Naive thymus-derived CD4-positive, alpha-beta T cell (primary cell): ENCODE measurements at regions not wholly inside any gene's neighbourhood (a gene's known extent, or its start where the extent isn't known, plus 50 kb on each side); places are given as distances from the start of the nearest gene placed in this dataset.
A peak's percentile ranks its signal among the peaks of the same experiment; 100 is the strongest.

Experiments
- ATAC-seq: fragments of 150-1000 bp; cut with Tn5 transposase; 2 replicates; pipeline ENCODE4 v1.10.0; 2021; ENCODE audit warnings: mild to moderate bottlenecking, moderate library complexity
- CTCF ChIA-PET: fragments of 350-600 bp; sonication (Branson Sonifier 250); formaldehyde crosslinking; loops from one replicate; lab custom pipeline; 2021; ENCODE audit warnings: antibody characterized with exemption; lab: Charles Lee
- POLR2A ChIA-PET: fragments of 350-600 bp; sonication (Branson Sonifier 250); formaldehyde crosslinking; loops from one replicate; lab custom pipeline; 2021; ENCODE audit warnings: antibody characterized with exemption, inconsistent platforms; lab: Charles Lee
- DNase-seq, 9 donors: peaks; one replicate each; pipeline versions ENCODE4 v3.0.0 to v3.0.0-alpha.2; 2020 to 2022; ENCODE audit warnings: mixed read lengths in 1 of 9
- H3K27ac ChIP-seq: one replicate; pipeline ENCODE4 v1.7.0; 2013; ENCODE audit warnings: mild to moderate bottlenecking, low read depth, low read length, moderate library complexity
- H3K27me3 ChIP-seq, 2 donors: one replicate each; pipeline ENCODE4 v1.7.0; 2013; ENCODE audit warnings: low read length in 2 of 2, mild to moderate bottlenecking in 2 of 2, moderate library complexity in 2 of 2; ENCODE audit not compliant: control insufficient read depth in 2 of 2, insufficient read depth in 2 of 2
- H3K36me3 ChIP-seq, 3 experiments: 1 replicate in 2 of 3; 2 replicates in 1 of 3; pipeline ENCODE4 v1.7.0; 2013; ENCODE audit warnings: low read length in 3 of 3, mild to moderate bottlenecking in 3 of 3, moderate library complexity in 1 of 3; ENCODE audit not compliant: insufficient read depth in 3 of 3, control insufficient read depth in 2 of 3
- H3K4me1 ChIP-seq, 2 donors: one replicate each; pipeline ENCODE4 v1.7.0; 2013; ENCODE audit warnings: low read length in 2 of 2, mild to moderate bottlenecking in 2 of 2, moderate library complexity in 1 of 2; ENCODE audit not compliant: control insufficient read depth in 2 of 2, insufficient read depth in 2 of 2
- H3K4me3 ChIP-seq: 2 replicates; pipeline ENCODE4 v1.7.0; 2013; ENCODE audit warnings: mild to moderate bottlenecking, low read length
- H3K9me3 ChIP-seq, 3 experiments: 1 replicate in 2 of 3; 2 replicates in 1 of 3; pipeline ENCODE4 v1.7.0; 2013; ENCODE audit warnings: low read length in 3 of 3; ENCODE audit not compliant: control insufficient read depth in 2 of 3
- H3K27ac Mint-ChIP-seq, 9 donors: one replicate each; pipeline ENCODE4 v1.8.0; 2020 to 2022; ENCODE audit warnings: mixed read lengths in 9 of 9, mild to moderate bottlenecking in 8 of 9, moderate library complexity in 5 of 9, inconsistent platforms in 2 of 9
- H3K27me3 Mint-ChIP-seq, 5 donors: one replicate each; pipeline ENCODE4 v1.8.0; 2021 to 2022; ENCODE audit warnings: mixed read lengths in 5 of 5, mild to moderate bottlenecking in 1 of 5
- H3K36me3 Mint-ChIP-seq, 5 donors: one replicate each; pipeline ENCODE4 v1.8.0; 2020 to 2022; ENCODE audit warnings: mixed read lengths in 5 of 5, mild to moderate bottlenecking in 3 of 5, inconsistent platforms in 1 of 5
- H3K4me1 Mint-ChIP-seq, 7 donors: one replicate each; pipeline ENCODE4 v1.8.0; 2020 to 2022; ENCODE audit warnings: mixed read lengths in 7 of 7, mild to moderate bottlenecking in 3 of 7, inconsistent platforms in 1 of 7
- H3K4me3 Mint-ChIP-seq, 10 donors: one replicate each; pipeline ENCODE4 v1.8.0; 2020 to 2022; ENCODE audit warnings: mild to moderate bottlenecking in 10 of 10, mixed read lengths in 10 of 10, moderate library complexity in 6 of 10, inconsistent platforms in 2 of 10
- H3K9me3 Mint-ChIP-seq, 11 donors: one replicate each; pipeline ENCODE4 v1.8.0; 2020 to 2022; ENCODE audit warnings: mixed read lengths in 11 of 11, mild to moderate bottlenecking in 4 of 11, inconsistent platforms in 1 of 11, moderate library complexity in 1 of 11
- intact Hi-C, 2 donors: fragments of 100-400 bp; cut with micrococcal nuclease; formaldehyde crosslinking; loops; one replicate each; pipeline ENCODE4 v1.15.1; 2023

GRCh38 chr20:4413314-4414049, 164.4 kb upstream of the ADRA1D start:
- ChIA-PET CTCF (no interaction called here), POLR2A (no interaction called here)
- no peaks in the 10 kb centered on the region for H3K36me3 Mint-ChIP-seq
- intact Hi-C loops, result no loop called here
- peak; percentile 71 for ATAC-seq
- no peak for DNase-seq
- Histone ChIP-seq H3K36me3 (no peaks in the 10 kb centered on the region), H3K27ac (no peak overlapping the region), H3K4me3 (no peak overlapping the region), H3K4me1 (no peaks in the 10 kb centered on the region), H3K27me3 (no peaks in the 10 kb centered on the region), H3K9me3 (no peaks in the 10 kb centered on the region)
- H3K27me3 Mint-ChIP-seq, result peaks cover 0 to 21% (median 0%) of the 10 kb centered on the region in 5 donors
- H3K4me1 Mint-ChIP-seq, result no peaks in the 10 kb centered on the region
- no peak overlapping the region for H3K4me3 Mint-ChIP-seq
- H3K27ac Mint-ChIP-seq, result no peak overlapping the region
- peaks cover 0 to 5% (median 0%) of the 10 kb centered on the region in 11 donors for H3K9me3 Mint-ChIP-seq

GRCh38 chr20:4412216-4412615, 163.1 kb upstream of the ADRA1D start:
- intact Hi-C loops, result no loop called here
- no peaks in the 10 kb centered on the region for H3K4me1 Mint-ChIP-seq
- no peak for DNase-seq
- H3K4me1 ChIP-seq, result no peaks in the 10 kb centered on the region
- H3K27ac Mint-ChIP-seq, result no peak overlapping the region
- ATAC-seq, result no peak
- peaks cover 0 to 5% (median 0%) of the 10 kb centered on the region in 11 donors for H3K9me3 Mint-ChIP-seq
- no peak overlapping the region for H3K4me3 Mint-ChIP-seq
- H3K27ac ChIP-seq, result no peak overlapping the region
- no peaks in the 10 kb centered on the region for H3K36me3 ChIP-seq
- ChIA-PET CTCF (no interaction called here), POLR2A (no interaction called here)
- no peaks in the 10 kb centered on the region for H3K9me3 ChIP-seq
- peaks cover 0 to 21% (median 0%) of the 10 kb centered on the region in 5 donors for H3K27me3 Mint-ChIP-seq
- no peaks in the 10 kb centered on the region for H3K36me3 Mint-ChIP-seq
- no peak overlapping the region for H3K4me3 ChIP-seq
- H3K27me3 ChIP-seq, result no peaks in the 10 kb centered on the region

GRCh38 chr20:4411744-4412143, 162.7 kb upstream of the ADRA1D start:
- Mint-ChIP-seq H3K36me3 (no peaks in the 10 kb centered on the region), H3K27me3 (peaks cover 0 to 21% (median 0%) of the 10 kb centered on the region in 5 donors), H3K27ac (no peak overlapping the region), H3K9me3 (peaks cover 0 to 5% (median 0%) of the 10 kb centered on the region in 11 donors), H3K4me3 (no peak overlapping the region), H3K4me1 (no peaks in the 10 kb centered on the region)
- ATAC-seq (no peak), DNase-seq (no peak)
- H3K27ac ChIP-seq, result no peak overlapping the region
- ChIA-PET CTCF (no interaction called here), POLR2A (no interaction called here)
- no peaks in the 10 kb centered on the region for H3K27me3 ChIP-seq
- no peak overlapping the region for H3K4me3 ChIP-seq
- intact Hi-C loops, result no loop called here
- no peaks in the 10 kb centered on the region for H3K9me3 ChIP-seq
- H3K4me1 ChIP-seq, result no peaks in the 10 kb centered on the region
- H3K36me3 ChIP-seq, result no peaks in the 10 kb centered on the region

DNA sequence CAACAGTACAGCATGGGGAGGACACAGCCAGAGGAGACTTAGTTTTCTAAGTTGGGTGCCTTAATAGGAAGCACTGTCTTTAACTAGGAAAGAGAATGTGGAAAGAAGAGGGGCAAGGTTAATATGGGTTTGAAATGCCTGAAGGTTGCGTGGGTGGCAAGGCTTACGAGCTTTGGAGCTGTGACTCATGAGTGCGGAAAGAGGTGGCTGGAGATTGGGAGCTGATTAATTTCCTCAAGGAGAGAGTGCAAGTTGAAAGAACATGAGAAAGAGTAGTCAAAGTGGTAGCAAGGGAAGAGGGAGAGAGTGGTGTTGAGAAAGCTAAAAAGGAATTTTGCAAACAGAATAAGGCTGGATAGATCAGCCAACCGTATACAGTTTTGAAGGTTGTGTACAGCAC, 157.5 kb upstream of the ADRA1D start:
- Histone ChIP-seq H3K4me1 (no peaks in the 10 kb centered on the region), H3K27me3 (no peaks in the 10 kb centered on the region), H3K4me3 (no peak overlapping the region), H3K36me3 (no peaks in the 10 kb centered on the region), H3K27ac (no peak overlapping the region), H3K9me3 (no peaks in the 10 kb centered on the region)
- intact Hi-C loops, result no loop called here
- POLR2A ChIA-PET, result interaction anchor here (0.6 kb wide), 1 partner anchor 122 kb away, joined by 3 read pairs; no protein-coding TSS in a partner anchor
- ATAC-seq, result no peak
- CTCF ChIA-PET, result no interaction called here
- no peaks in the 10 kb centered on the region for H3K4me1 Mint-ChIP-seq
- peaks cover 0 to 3% (median 0%) of the 10 kb centered on the region in 11 donors for H3K9me3 Mint-ChIP-seq
- H3K36me3 Mint-ChIP-seq, result no peaks in the 10 kb centered on the region
- no peak overlapping the region for H3K4me3 Mint-ChIP-seq
- H3K27ac Mint-ChIP-seq, result no peak overlapping the region
- H3K27me3 Mint-ChIP-seq, result peaks cover 12 to 24% (median 16%) of the 10 kb centered on the region in 5 donors
- DNase-seq, result no peak

- peaks cover 4 to 21% (median 11%) of the 10 kb centered on the region in 11 donors for H3K9me3 Mint-ChIP-seq
- Histone ChIP-seq H3K4me3 (no peak overlapping the region), H3K27me3 (no peaks in the 10 kb centered on the region), H3K27ac (no peak overlapping the region), H3K4me1 (no peaks in the 10 kb centered on the region), H3K9me3 (no peaks in the 10 kb centered on the region), H3K36me3 (no peaks in the 10 kb centered on the region)
- ATAC-seq, result no peak
- peaks cover 44 to 55% (median 50%) of the 10 kb centered on the region in 5 donors for H3K27me3 Mint-ChIP-seq
- intact Hi-C loops, result no loop called here
- H3K27ac Mint-ChIP-seq, result no peak overlapping the region
- DNase-seq, result no peak
- ChIA-PET CTCF (no interaction called here), POLR2A (no interaction called here)
- H3K36me3 Mint-ChIP-seq, result peaks cover 0 to 9% (median 0%) of the 10 kb centered on the region in 5 donors
- no peaks in the 10 kb centered on the region for H3K4me1 Mint-ChIP-seq
- H3K4me3 Mint-ChIP-seq, result no peak overlapping the region
Observed at GRCh38 chr20:4401601-4402000, 152.5 kb upstream of the ADRA1D start.

DNA sequence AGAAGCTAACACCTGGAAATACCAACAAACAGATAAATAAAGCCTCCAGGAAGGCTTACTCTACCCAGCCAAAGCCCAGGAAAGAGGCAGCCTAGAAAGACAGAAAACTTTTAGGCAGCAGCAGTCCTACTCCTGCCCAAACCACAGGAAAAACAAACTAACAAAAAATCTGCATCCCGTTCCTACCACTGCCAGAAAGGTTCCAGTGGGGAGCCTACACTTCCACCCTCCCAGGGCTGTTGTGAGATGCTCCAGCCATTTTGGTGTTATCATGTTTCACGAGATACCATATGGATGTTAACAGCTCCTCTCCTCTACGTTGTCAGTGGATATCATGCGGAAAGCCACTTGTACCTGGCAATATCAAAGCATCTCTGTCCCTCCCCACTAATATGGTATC, 135.9 kb upstream of the ADRA1D start:
- Histone ChIP-seq H3K27ac (no peak overlapping the region), H3K9me3 (no peaks in the 10 kb centered on the region), H3K4me3 (no peak overlapping the region), H3K36me3 (no peaks in the 10 kb centered on the region), H3K27me3 (no peaks in the 10 kb centered on the region), H3K4me1 (no peaks in the 10 kb centered on the region)
- ChIA-PET POLR2A (no interaction called here), CTCF (no interaction called here)
- Mint-ChIP-seq H3K9me3 (peaks cover 0 to 9% (median 5%) of the 10 kb centered on the region in 11 donors), H3K27ac (no peak overlapping the region), H3K36me3 (peaks cover 0 to 3% (median 0%) of the 10 kb centered on the region in 5 donors), H3K27me3 (peaks cover 33 to 52% (median 39%) of the 10 kb centered on the region in 5 donors), H3K4me1 (no peaks in the 10 kb centered on the region), H3K4me3 (no peak overlapping the region)
- ATAC-seq (no peak), DNase-seq (no peak)
- intact Hi-C loops, result no loop called here

DNA sequence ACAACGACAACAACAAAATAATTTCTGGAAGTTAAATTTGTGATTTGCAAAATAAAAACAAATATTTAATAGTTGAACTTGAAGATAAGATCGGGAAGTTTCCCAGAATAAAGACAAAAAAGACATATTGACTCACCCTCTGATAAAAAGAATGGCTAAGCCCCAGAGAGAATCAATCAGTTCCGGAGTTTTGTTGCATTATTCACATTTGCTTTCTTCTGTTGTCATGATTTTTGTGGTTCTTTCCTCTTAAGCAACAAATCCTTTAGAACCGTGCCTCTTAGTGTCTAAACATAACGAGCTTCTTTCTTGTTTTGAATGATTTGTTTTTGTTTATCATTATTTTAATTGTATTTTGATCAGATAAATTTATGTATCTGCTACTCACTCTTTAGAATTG, 134.9 kb upstream of the ADRA1D start:
- Mint-ChIP-seq H3K36me3 (peaks cover 0 to 3% (median 0%) of the 10 kb centered on the region in 5 donors), H3K4me3 (no peak overlapping the region), H3K9me3 (peaks cover 0 to 9% (median 5%) of the 10 kb centered on the region in 11 donors), H3K27me3 (peaks cover 41 to 56% (median 47%) of the 10 kb centered on the region in 5 donors), H3K27ac (no peak overlapping the region), H3K4me1 (peaks cover 0 to 3% (median 0%) of the 10 kb centered on the region in 7 donors)
- no peak overlapping the region for H3K27ac ChIP-seq
- no peaks in the 10 kb centered on the region for H3K36me3 ChIP-seq
- intact Hi-C loops, result no loop called here
- ATAC-seq (no peak), DNase-seq (no peak)
- H3K4me1 ChIP-seq, result no peaks in the 10 kb centered on the region
- H3K4me3 ChIP-seq, result no peak overlapping the region
- no peaks in the 10 kb centered on the region for H3K27me3 ChIP-seq
- H3K9me3 ChIP-seq, result no peaks in the 10 kb centered on the region
- CTCF ChIA-PET, result no interaction called here
- POLR2A ChIA-PET, result no interaction called here
